ENCODE measurements at regions not wholly inside any gene's neighbourhood (a gene's known extent, or its start where the extent isn't known, plus 50 kb on each side); places are given as distances from the start of the nearest gene placed in this dataset.
"Not testable (repeated sequence)": the region's sequence is repeated elsewhere in the genome, so short reads cannot be mapped to it uniquely, and the experiment has no call there.

DNA sequence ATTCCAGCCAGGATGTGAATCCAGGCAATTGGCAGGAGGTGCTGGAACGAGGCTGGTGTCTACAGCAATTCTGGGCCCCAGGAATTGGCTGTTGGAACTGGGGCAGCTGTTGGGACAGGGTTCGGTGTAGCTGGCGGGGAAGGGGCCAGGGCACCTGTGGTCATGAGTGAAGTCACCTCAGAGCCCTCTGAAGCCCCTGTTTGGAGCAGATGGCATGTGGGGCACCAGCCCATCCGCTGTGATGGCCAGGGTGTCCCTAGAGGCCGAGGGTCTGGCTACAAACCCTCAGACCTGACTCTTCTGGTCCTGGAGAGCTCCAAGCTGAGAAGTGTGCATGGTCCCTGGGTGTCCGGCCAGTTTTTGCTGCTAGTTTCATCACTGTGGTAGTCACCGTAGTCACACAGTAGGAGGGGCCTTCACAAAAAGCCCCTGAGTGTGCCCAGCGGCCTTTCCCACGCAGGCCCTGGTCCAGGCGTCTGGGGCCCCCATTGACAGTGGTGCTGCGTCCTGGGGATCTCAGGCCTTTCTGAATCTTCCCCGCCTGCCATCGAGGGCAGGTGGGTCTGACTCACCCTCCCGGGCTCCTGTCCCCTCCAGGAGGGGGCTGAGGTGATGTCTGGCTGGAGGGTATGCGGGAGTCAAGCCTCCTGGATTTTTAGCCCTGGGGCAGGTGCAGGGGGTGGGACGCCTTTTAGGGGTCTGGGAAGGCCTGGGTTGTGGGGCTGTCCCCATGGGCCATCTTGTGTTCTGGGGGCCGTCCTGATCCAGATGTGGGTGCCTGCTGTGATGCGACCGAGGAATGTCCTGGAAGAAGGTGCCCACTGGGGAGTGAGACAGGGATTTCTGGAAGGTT, 368.0 kb downstream of the TMEM121 start:
- Mint-ChIP-seq H3K4me3 (ENCODE audit: unreplicated experiment) (no peak overlapping the region), H3K4me1 (ENCODE audit: low read depth, unreplicated experiment) (no peaks in the 10 kb centered on the region), H3K9me3 (ENCODE audit: unreplicated experiment) (peaks cover 17% of the 10 kb centered on the region), H3K27me3 (ENCODE audit: low read depth, unreplicated experiment) (no peaks in the 10 kb centered on the region), H3K36me3 (ENCODE audit: low read depth, unreplicated experiment) (no peaks in the 10 kb centered on the region), H3K27ac (ENCODE audit: unreplicated experiment) (no peak overlapping the region)
- no peak overlapping the region for H3K27ac ChIP-seq (ENCODE audit: low read depth, low read length)
- no peak for FAIRE-seq
- H3K9ac ChIP-seq (ENCODE audit: low read length): no peak overlapping the region
- no peaks in the 10 kb centered on the region for H3K36me3 ChIP-seq (ENCODE audit: insufficient read depth, low read length)
- no peak overlapping the region for H2AFZ ChIP-seq (ENCODE audit: low read depth, low read length)
- DNase-seq (ENCODE audit: low read depth): no peak
- H3K4me2 ChIP-seq (ENCODE audit: low read length): no peak overlapping the region
- H4K20me1 ChIP-seq (ENCODE audit: insufficient read depth, low read length): no peaks in the 10 kb centered on the region
- H3K9me3 ChIP-seq (ENCODE audit: insufficient read depth, low read depth, low read length): no peaks in the 10 kb centered on the region
- TF ChIP-seq, protein P1, sequence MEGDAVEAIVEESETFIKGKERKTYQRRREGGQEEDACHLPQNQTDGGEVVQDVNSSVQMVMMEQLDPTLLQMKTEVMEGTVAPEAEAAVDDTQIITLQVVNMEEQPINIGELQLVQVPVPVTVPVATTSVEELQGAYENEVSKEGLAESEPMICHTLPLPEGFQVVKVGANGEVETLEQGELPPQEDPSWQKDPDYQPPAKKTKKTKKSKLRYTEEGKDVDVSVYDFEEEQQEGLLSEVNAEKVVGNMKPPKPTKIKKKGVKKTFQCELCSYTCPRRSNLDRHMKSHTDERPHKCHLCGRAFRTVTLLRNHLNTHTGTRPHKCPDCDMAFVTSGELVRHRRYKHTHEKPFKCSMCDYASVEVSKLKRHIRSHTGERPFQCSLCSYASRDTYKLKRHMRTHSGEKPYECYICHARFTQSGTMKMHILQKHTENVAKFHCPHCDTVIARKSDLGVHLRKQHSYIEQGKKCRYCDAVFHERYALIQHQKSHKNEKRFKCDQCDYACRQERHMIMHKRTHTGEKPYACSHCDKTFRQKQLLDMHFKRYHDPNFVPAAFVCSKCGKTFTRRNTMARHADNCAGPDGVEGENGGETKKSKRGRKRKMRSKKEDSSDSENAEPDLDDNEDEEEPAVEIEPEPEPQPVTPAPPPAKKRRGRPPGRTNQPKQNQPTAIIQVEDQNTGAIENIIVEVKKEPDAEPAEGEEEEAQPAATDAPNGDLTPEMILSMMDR (IDR thresholded peaks at IDR 0.05; ENCODE audit: insufficient read depth, low read depth, low read length): no peak
- TF ChIP-seq EZH2 (IDR thresholded peaks at IDR 0.05; ENCODE audit: insufficient read depth, low read length): no peak
- H3K79me2 ChIP-seq (ENCODE audit: insufficient read depth, low read length): no peaks in the 10 kb centered on the region
- no peaks in the 10 kb centered on the region for H3K27me3 ChIP-seq (ENCODE audit: insufficient read depth, low read length)
- no peaks in the 10 kb centered on the region for H3K4me1 ChIP-seq (ENCODE audit: insufficient read depth, low read length)
- no peak overlapping the region for H3K4me3 ChIP-seq (ENCODE audit: insufficient read depth, low read depth, low read length)

DNA sequence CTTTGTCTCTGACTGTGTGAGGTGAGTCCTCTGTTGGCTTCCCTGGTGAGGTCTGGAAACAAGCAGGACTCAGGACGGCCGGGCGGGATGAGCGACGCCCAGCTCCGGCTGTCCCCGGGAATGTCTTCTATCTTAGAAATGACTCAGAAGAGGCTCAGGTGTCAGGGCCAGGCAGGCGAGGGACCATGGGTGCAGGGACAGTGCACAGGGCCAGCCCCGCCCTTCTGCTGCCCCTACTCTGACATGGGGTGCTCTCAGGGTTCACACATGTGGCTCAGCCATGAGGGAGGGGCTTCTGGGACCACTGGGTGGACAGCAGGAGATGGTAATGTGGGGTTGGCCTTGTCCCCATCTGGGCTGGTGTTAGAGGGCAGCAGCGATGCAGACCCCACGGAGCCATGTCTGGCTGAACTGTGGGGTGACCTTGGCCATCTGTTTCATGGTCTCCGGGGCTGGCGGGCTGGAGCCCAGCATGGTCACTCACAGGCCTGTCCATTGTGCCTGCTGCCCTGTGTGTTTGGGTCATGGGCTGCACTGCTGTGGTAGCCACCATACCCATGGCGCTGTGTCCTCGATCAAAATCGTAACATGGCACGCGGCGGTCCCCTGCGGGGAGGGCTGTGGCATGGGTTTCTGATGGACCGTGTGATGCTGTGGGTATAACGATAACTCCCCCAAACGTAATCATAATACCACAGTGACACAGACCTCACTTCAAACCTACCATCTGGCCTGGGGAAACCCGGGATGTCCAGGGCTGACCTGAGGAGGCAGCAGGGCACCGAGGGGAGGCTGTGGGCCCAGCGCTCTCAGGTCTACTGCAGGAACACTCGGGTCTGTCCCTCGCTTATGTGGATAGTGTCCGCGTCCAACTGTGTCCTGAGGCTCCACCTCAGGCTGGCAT, 368.8 kb downstream of the TMEM121 start:
- H3K9ac ChIP-seq (ENCODE audit: low read length): no peak overlapping the region
- no peak overlapping the region for H2AFZ ChIP-seq (ENCODE audit: low read depth, low read length)
- no peak for DNase-seq (ENCODE audit: low read depth)
- FAIRE-seq: no peak
- H3K9me3 ChIP-seq (ENCODE audit: insufficient read depth, low read depth, low read length): no peaks in the 10 kb centered on the region
- Mint-ChIP-seq H3K27ac (ENCODE audit: unreplicated experiment) (no peak overlapping the region), H3K9me3 (ENCODE audit: unreplicated experiment) (peaks cover 17% of the 10 kb centered on the region), H3K4me3 (ENCODE audit: unreplicated experiment) (no peak overlapping the region), H3K36me3 (ENCODE audit: low read depth, unreplicated experiment) (no peaks in the 10 kb centered on the region), H3K27me3 (ENCODE audit: low read depth, unreplicated experiment) (no peaks in the 10 kb centered on the region), H3K4me1 (ENCODE audit: low read depth, unreplicated experiment) (no peaks in the 10 kb centered on the region)
- H3K27me3 ChIP-seq (ENCODE audit: insufficient read depth, low read length): no peaks in the 10 kb centered on the region
- H3K4me3 ChIP-seq (ENCODE audit: insufficient read depth, low read depth, low read length): no peak overlapping the region
- no peaks in the 10 kb centered on the region for H4K20me1 ChIP-seq (ENCODE audit: insufficient read depth, low read length)
- no peak for TF ChIP-seq EZH2 (IDR thresholded peaks at IDR 0.05; ENCODE audit: insufficient read depth, low read length)
- TF ChIP-seq, protein P1 (IDR thresholded peaks at IDR 0.05; ENCODE audit: insufficient read depth, low read depth, low read length): no peak
- no peak overlapping the region for H3K27ac ChIP-seq (ENCODE audit: low read depth, low read length)
- no peaks in the 10 kb centered on the region for H3K79me2 ChIP-seq (ENCODE audit: insufficient read depth, low read length)
- no peaks in the 10 kb centered on the region for H3K36me3 ChIP-seq (ENCODE audit: insufficient read depth, low read length)
- H3K4me1 ChIP-seq (ENCODE audit: insufficient read depth, low read length): no peaks in the 10 kb centered on the region
- no peak overlapping the region for H3K4me2 ChIP-seq (ENCODE audit: low read length)

DNA sequence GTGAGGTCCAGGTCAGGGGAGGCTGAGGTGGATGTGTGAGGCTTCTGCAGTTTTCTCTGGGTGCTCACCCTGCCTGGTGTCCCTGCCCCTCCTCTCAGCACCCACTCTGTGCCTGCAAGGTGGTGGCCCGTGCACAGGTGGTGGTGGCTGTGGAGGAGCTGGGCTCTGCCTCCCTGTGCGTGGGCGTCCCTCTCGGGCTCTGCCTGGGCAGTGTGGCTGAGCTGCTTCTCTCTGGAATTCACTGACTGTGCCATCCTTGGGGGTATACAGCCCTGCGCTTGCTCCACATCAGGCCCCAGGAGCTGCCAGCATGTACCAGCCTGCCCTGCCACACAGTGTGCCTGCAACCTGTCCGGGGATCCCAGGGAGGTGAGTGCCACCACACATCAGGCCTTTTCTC, 369.8 kb downstream of the TMEM121 start:
- H3K36me3 Mint-ChIP-seq (ENCODE audit: low read depth, unreplicated experiment); H2AFZ ChIP-seq (ENCODE audit: low read depth, low read length); H4K20me1 ChIP-seq (ENCODE audit: insufficient read depth, low read length); H3K36me3 ChIP-seq (ENCODE audit: insufficient read depth, low read length); H3K4me3 ChIP-seq (ENCODE audit: insufficient read depth, low read depth, low read length); H3K27ac Mint-ChIP-seq (ENCODE audit: unreplicated experiment); DNase-seq (ENCODE audit: low read depth); H3K4me3 Mint-ChIP-seq (ENCODE audit: unreplicated experiment); H3K27ac ChIP-seq (ENCODE audit: low read depth, low read length); H3K4me2 ChIP-seq (ENCODE audit: low read length); H3K4me1 ChIP-seq (ENCODE audit: insufficient read depth, low read length); H3K27me3 Mint-ChIP-seq (ENCODE audit: low read depth, unreplicated experiment); H3K27me3 ChIP-seq (ENCODE audit: insufficient read depth, low read length); H3K79me2 ChIP-seq (ENCODE audit: insufficient read depth, low read length); H3K9ac ChIP-seq (ENCODE audit: low read length); FAIRE-seq; H3K4me1 Mint-ChIP-seq (ENCODE audit: low read depth, unreplicated experiment); H3K9me3 ChIP-seq (ENCODE audit: insufficient read depth, low read depth, low read length): not testable (repeated sequence)
- peaks cover 17% of the 10 kb centered on the region for H3K9me3 Mint-ChIP-seq (ENCODE audit: unreplicated experiment)

DNA sequence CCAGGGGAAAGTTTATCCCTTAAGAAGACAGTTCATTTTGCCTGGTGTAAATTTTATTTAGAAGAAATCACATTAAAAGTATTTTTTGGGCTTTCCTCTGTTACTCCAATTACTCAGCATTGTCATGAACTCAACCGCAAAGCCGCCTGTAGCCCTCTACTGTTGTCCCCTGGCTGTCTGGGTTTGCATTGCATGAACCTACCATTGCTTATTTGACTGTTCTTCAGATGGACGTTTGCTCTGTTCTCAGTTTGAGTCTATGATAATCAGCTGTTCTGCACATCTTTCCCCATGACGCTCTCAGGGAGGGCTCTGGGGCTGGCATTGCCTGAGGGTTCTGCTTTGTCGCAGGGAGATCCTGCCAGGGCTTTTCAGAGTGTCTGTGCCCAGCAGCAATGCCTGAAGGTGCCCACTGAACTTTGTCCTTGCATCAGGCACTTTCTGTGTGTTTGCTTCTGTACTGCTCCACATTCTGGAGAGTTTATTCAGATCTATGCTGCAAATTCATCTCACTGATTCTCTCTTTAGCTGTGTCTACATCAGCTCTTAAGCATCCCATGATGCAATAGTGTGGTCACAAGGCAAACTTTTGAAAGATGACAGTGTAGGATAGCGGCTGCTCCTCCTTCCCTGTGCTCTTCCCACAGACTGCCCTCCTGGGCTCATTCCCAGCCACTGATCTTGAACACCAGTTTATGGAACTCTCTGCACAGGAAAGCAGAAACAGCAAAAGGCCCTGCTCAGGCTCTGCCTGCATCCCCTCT, 370.8 kb downstream of the TMEM121 start:
- H3K9me3 ChIP-seq (ENCODE audit: insufficient read depth, low read depth, low read length); FAIRE-seq; H3K36me3 Mint-ChIP-seq (ENCODE audit: low read depth, unreplicated experiment); H3K4me2 ChIP-seq (ENCODE audit: low read length); H3K9ac ChIP-seq (ENCODE audit: low read length); H3K4me1 Mint-ChIP-seq (ENCODE audit: low read depth, unreplicated experiment); H3K27ac Mint-ChIP-seq (ENCODE audit: unreplicated experiment); H3K36me3 ChIP-seq (ENCODE audit: insufficient read depth, low read length); H3K27me3 Mint-ChIP-seq (ENCODE audit: low read depth, unreplicated experiment); H3K27me3 ChIP-seq (ENCODE audit: insufficient read depth, low read length); DNase-seq (ENCODE audit: low read depth); H2AFZ ChIP-seq (ENCODE audit: low read depth, low read length); H3K4me3 ChIP-seq (ENCODE audit: insufficient read depth, low read depth, low read length); H3K4me1 ChIP-seq (ENCODE audit: insufficient read depth, low read length); H3K79me2 ChIP-seq (ENCODE audit: insufficient read depth, low read length); H4K20me1 ChIP-seq (ENCODE audit: insufficient read depth, low read length); H3K27ac ChIP-seq (ENCODE audit: low read depth, low read length); H3K4me3 Mint-ChIP-seq (ENCODE audit: unreplicated experiment): not testable (repeated sequence)
- peaks cover 17% of the 10 kb centered on the region for H3K9me3 Mint-ChIP-seq (ENCODE audit: unreplicated experiment)
